OCI-LY1 (cell line): ENCODE measurements at regions not wholly inside any gene's neighbourhood (a gene's known extent, or its start where the extent isn't known, plus 50 kb on each side); places are given as distances from the start of the nearest gene placed in this dataset.

ENCODE experiments used
- H2AFZ ChIP-seq: fragments of 200-600 bp; sonication (generic), shearing (Covaris generic); 2 replicates; pipeline ENCODE4 v1.6.0; 2014; ENCODE audit warnings: antibody characterized with exemption, mild to moderate bottlenecking, low read length
- H3F3A ChIP-seq: fragments of 200-600 bp; sonication (generic), shearing (Covaris generic); 2 replicates; pipeline ENCODE4 v1.6.0; 2014; ENCODE audit warnings: mild to moderate bottlenecking, antibody characterized with exemption, low read length, moderate library complexity; ENCODE audit not compliant: insufficient read depth
- H3K27ac ChIP-seq: fragments of 200-600 bp; sonication (generic); 2 replicates; pipeline ENCODE4 v1.5.1; 2014; ENCODE audit warnings: low read length, mixed run types, mild to moderate bottlenecking, low read depth; ENCODE audit not compliant: poor library complexity, severe bottlenecking
- H3K27me3 ChIP-seq: fragments of 200-600 bp; sonication (generic); 2 replicates; pipeline ENCODE4 v1.6.0; 2014; ENCODE audit warnings: antibody characterized with exemption, mild to moderate bottlenecking, low read length, moderate library complexity; ENCODE audit not compliant: insufficient read depth
- H3K36me3 ChIP-seq: fragments of 200-600 bp; sonication (generic); 2 replicates; pipeline ENCODE4 v1.6.1; 2014; ENCODE audit warnings: mild to moderate bottlenecking, antibody characterized with exemption, low read length, moderate library complexity, mixed read lengths; ENCODE audit not compliant: insufficient read depth
- H3K4me1 ChIP-seq: fragments of 200-600 bp; sonication (generic); 2 replicates; pipeline ENCODE4 v1.5.1; 2014; ENCODE audit warnings: mild to moderate bottlenecking, low read length, moderate library complexity; ENCODE audit not compliant: insufficient read depth, severe bottlenecking
- H3K4me2 ChIP-seq: fragments of 200-600 bp; sonication (generic), shearing (Covaris generic); 2 replicates; pipeline ENCODE4 v1.6.1; 2014; ENCODE audit warnings: low read length
- H3K4me3 ChIP-seq: fragments of 200-600 bp; sonication (generic); 2 replicates; pipeline ENCODE4 v1.5.1; 2014; ENCODE audit warnings: low read length, low read depth, mild to moderate bottlenecking, mixed read lengths; ENCODE audit not compliant: poor library complexity, severe bottlenecking
- H3K79me2 ChIP-seq: fragments of 200-600 bp; shearing (Covaris generic); 2 replicates; pipeline ENCODE4 v1.6.1; 2016; ENCODE audit warnings: mixed run types, low read length, mixed read lengths; ENCODE audit not compliant: insufficient read depth
- H3K9ac ChIP-seq: fragments of 200-600 bp; sonication (generic), shearing (Covaris generic); 2 replicates; pipeline ENCODE4 v1.6.1; 2014; ENCODE audit warnings: mild to moderate bottlenecking, low read length, mixed read lengths
- H3K9me2 ChIP-seq: fragments of 200-600 bp; sonication (generic), shearing (Covaris generic); 2 replicates; pipeline ENCODE4 v1.6.1; 2014; ENCODE audit warnings: low read depth, mild to moderate bottlenecking, low read length, mixed read lengths
- H3K9me3 ChIP-seq: fragments of 200-600 bp; shearing (Covaris generic); 2 replicates; pipeline ENCODE4 v1.6.1; 2014; ENCODE audit warnings: low read length, mixed read lengths
- H4K20me1 ChIP-seq: fragments of 200-600 bp; sonication (generic), shearing (Covaris generic); 2 replicates; pipeline ENCODE4 v1.6.0; 2016; ENCODE audit warnings: mild to moderate bottlenecking, low read length; ENCODE audit not compliant: insufficient read depth
- EZH2 ChIP-seq: fragments of 200-600 bp; sonication (generic), shearing (Covaris generic); IDR thresholded peaks from 2 replicates; pipeline ENCODE4 v1.8.0; 2017; ENCODE audit warnings: borderline replicate concordance, mixed run types, mild to moderate bottlenecking, antibody characterized with exemption, low read length, moderate library complexity, mixed read lengths
- TF ChIP-seq, protein P1 (sequence below): fragments of 200-600 bp; sonication (generic), shearing (Covaris generic); IDR thresholded peaks from 2 replicates; pipeline ENCODE4 v1.5.1; 2017; ENCODE audit warnings: mild to moderate bottlenecking, antibody characterized with exemption, low read length, moderate library complexity, mixed read lengths

DNA sequence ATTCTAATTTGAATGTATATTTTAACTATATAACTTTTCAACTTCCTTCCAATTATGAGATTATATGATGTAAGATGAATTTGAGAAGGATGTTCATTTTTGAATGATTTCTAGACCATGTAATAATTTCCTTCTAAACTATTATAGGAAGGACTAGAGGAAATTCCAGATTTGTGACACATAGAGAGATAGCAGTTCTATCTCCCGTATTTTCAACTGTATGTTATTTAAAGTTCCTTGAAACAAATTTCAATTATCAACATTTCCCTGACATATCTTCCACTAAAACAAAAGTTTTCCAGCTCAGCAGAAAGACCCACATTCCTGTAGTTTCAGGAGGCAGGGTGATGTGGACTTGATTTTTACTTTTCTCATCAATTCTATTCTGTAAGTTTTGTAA lies 396.7 kb upstream of the C1orf87 start:
- Histone ChIP-seq H3K79me2 (no peaks in the 10 kb centered on the region), H3K9me3 (no peaks in the 10 kb centered on the region), H4K20me1 (no peaks in the 10 kb centered on the region), H3K4me2 (no peak overlapping the region), H3K4me1 (no peaks in the 10 kb centered on the region), H3K27me3 (no peaks in the 10 kb centered on the region), H3K9me2 (no peaks in the 10 kb centered on the region), H3K36me3 (no peaks in the 10 kb centered on the region), H3F3A (no peaks in the 10 kb centered on the region), H3K4me3 (no peak overlapping the region), H3K9ac (no peak overlapping the region), H2AFZ (no peak overlapping the region), H3K27ac (no peak overlapping the region)
- TF ChIP-seq, protein P1, sequence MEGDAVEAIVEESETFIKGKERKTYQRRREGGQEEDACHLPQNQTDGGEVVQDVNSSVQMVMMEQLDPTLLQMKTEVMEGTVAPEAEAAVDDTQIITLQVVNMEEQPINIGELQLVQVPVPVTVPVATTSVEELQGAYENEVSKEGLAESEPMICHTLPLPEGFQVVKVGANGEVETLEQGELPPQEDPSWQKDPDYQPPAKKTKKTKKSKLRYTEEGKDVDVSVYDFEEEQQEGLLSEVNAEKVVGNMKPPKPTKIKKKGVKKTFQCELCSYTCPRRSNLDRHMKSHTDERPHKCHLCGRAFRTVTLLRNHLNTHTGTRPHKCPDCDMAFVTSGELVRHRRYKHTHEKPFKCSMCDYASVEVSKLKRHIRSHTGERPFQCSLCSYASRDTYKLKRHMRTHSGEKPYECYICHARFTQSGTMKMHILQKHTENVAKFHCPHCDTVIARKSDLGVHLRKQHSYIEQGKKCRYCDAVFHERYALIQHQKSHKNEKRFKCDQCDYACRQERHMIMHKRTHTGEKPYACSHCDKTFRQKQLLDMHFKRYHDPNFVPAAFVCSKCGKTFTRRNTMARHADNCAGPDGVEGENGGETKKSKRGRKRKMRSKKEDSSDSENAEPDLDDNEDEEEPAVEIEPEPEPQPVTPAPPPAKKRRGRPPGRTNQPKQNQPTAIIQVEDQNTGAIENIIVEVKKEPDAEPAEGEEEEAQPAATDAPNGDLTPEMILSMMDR = no peak
- TF ChIP-seq EZH2 = no peak

DNA sequence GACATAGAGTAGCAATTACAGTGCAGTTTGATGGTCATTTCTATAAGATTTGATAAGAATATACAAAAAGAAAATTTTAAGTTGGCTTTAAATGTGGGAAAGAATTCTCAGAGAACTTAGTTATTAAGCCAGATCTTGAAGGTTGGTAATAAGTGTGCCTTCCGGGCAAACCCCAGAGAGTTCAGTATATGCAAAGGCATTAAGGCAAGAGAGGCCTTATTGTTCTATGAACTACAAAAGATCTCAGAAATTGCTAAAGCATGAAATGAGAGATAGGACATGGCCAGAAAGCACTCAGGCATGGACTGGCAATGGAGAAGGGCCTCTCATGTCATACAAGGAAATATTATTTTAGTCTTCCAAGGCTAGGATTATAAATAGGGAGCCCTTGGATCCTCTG lies 390.2 kb upstream of the C1orf87 start:
- no peak overlapping the region for H3K27ac ChIP-seq
- no peak for TF ChIP-seq EZH2
- TF ChIP-seq, protein P1 = no peak
- no peak overlapping the region for H2AFZ ChIP-seq
- H4K20me1 ChIP-seq = no peaks in the 10 kb centered on the region
- no peak overlapping the region for H3K4me2 ChIP-seq
- H3K27me3 ChIP-seq = no peaks in the 10 kb centered on the region
- no peaks in the 10 kb centered on the region for H3K4me1 ChIP-seq
- no peaks in the 10 kb centered on the region for H3K9me2 ChIP-seq
- H3K36me3 ChIP-seq = no peaks in the 10 kb centered on the region
- no peaks in the 10 kb centered on the region for H3K79me2 ChIP-seq
- H3K9me3 ChIP-seq = no peaks in the 10 kb centered on the region
- H3K4me3 ChIP-seq = no peak overlapping the region
- H3F3A ChIP-seq = no peaks in the 10 kb centered on the region
- H3K9ac ChIP-seq = no peak overlapping the region

DNA sequence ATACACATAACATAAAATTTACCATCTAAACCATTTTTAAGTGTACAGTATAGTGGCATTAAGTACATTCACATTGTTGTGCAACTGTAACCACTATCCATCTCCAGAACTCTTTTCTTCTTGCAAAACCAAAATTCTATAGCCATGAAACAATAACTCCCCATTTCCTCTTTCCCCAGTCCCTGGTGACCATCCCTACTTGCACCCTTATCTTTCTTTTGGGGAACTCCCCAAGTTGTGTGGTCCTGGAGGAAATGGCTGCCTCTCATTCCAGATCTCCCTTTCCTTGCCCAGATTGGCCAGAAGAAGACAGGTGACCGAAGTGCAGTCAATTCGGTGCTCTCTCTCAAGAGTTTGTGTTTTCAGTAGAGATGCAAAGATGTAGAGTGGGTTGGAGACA lies 389.6 kb upstream of the C1orf87 start:
- no peak overlapping the region for H3K9ac ChIP-seq
- H3F3A ChIP-seq = no peaks in the 10 kb centered on the region
- no peak for TF ChIP-seq EZH2
- TF ChIP-seq, protein P1 = no peak
- no peaks in the 10 kb centered on the region for H3K27me3 ChIP-seq
- no peaks in the 10 kb centered on the region for H3K79me2 ChIP-seq
- no peaks in the 10 kb centered on the region for H3K9me2 ChIP-seq
- no peaks in the 10 kb centered on the region for H3K4me1 ChIP-seq
- no peaks in the 10 kb centered on the region for H4K20me1 ChIP-seq
- H3K9me3 ChIP-seq = no peaks in the 10 kb centered on the region
- no peaks in the 10 kb centered on the region for H3K36me3 ChIP-seq
- H3K4me3 ChIP-seq = no peak overlapping the region
- H3K4me2 ChIP-seq = no peak overlapping the region
- no peak overlapping the region for H2AFZ ChIP-seq
- H3K27ac ChIP-seq = no peak overlapping the region
